Limb (tissue), 2 donors: ENCODE measurements at regions not wholly inside any gene's neighbourhood (a gene's known extent, or its start where the extent isn't known, plus 50 kb on each side); places are given as distances from the start of the nearest gene placed in this dataset.

Experiments
- DNase-seq, 2 donors: peaks; one replicate each; pipeline ENCODE4 v3.0.0-alpha.2; 2016; ENCODE audit errors: extremely low spot score in 2 of 2

- no peak for DNase-seq
These were observed 107.1 kb upstream of the TPM1 start for GRCh38 chr15:62935300-62936081.

GRCh38 chr15:62938825-62939224, 103.7 kb upstream of the TPM1 start:
- DNase-seq = no peak

- no peak for DNase-seq
These were observed 102.3 kb upstream of the TPM1 start for GRCh38 chr15:62940093-62940754.

- peak; percentile 48 to 63 for DNase-seq
These were observed 101.7 kb upstream of the TPM1 start for GRCh38 chr15:62940755-62941361.

DNA sequence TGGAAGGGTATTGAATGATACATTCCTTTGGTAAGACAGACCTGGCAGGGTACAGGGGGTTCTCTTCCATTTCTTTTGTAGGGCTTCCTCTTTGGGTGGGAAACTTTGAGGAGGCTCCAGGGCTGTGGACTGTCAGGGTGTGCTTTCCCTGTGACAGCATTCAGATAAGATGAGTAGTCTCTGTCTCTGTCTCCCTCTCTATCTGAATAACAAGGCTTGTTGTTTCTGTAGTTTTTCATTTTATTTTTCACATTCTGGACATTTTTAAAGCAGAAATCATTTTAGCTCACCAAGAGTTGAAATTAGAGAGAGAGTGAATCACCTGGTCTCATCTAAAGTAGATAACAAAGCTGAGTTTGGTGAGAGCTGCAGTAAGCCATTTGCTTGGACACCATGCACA, 100.8 kb upstream of the TPM1 start:
- no peak for DNase-seq

- no peak for DNase-seq
These were observed 100.1 kb upstream of the TPM1 start for GRCh38 chr15:62942428-62942827.

DNA sequence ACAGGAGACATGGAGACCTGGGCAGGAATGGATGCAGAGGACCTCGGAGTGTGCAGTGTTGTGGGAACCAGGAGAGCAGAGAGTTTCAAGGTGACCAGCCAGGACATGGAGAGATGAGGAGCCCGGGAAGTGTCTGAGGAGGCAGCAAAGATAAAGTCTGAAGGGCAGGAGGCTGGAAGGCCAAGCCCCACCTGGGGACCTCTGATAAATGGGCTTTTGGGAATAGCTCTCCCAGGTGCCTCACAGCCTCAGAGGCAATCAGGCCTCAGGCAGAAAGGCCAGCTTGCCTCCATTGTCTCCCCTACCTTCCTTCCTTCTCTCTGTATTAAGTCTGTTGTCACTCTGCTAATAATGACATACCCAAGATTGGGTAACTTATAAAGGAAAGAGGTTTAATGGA, 97.5 kb upstream of the TPM1 start:
- no peak for DNase-seq

- no peak for DNase-seq
These were observed 96.8 kb upstream of the TPM1 start for GRCh38 chr15:62945760-62946159.

- no peak for DNase-seq
These were observed 95.6 kb upstream of the TPM1 start for GRCh38 chr15:62946940-62947339.

DNA sequence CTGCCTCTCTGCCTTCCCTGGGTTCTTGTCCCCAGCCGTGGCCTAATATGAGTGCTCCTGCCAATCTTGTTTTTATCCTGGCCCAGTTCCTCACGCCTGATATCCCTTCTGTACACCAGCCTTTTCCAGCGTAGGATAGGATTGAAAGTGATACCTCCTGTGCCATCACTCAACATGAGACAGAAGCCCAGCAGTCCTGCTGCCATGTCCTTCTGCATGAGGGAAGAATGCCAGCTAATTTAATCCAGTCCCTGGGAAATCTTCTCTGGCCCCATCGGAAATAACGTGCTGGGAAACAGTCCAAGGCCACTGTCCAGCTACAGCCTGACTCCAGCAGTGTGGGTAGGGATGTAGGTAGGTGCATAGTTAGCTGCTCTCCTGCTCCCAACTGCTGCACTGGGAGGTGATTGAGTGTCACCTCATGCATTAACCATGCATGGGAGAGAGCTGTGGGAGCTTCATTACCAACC, 92.0 kb upstream of the TPM1 start:
- DNase-seq = no peak

DNA sequence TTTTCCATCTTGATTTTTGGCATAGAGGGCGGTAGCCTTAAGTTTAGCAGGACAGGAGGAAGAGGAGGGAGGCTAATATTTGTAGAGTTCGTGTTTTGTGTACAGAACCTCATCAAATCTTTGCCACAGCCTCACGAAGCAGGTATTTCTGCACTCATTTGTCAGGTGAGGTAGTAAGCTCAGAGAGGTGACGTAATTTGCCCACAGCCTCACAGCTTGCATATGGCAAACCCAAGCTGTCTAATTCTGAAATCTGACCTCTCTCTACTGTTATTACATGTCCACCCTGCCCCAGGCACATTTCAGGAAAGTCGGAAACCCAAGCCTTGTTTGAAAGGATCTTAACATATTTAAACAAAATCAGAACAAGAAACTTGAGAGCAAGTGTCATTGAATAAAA, 91.1 kb upstream of the TPM1 start:
- DNase-seq = no peak

DNA sequence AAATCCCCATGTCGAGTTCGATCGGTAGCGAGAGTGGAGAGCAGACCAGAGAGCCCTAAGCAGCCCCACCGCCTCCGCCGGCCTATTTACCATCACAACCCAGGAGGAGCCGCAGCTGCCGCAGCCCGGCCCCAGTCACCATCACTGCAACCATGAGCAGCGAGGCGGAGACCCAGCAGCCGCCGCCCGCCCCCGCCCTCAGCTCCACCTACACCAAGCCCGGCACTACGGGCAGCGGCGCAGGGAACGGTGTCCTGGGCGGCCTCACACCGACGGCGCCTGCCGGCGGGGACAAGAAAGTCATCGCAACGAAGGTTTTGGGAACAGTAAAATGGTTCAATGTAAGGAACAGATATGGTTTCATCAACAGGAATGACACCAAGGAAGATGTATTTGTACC, 89.5 kb upstream of the TPM1 start:
- no peak for DNase-seq

DNA sequence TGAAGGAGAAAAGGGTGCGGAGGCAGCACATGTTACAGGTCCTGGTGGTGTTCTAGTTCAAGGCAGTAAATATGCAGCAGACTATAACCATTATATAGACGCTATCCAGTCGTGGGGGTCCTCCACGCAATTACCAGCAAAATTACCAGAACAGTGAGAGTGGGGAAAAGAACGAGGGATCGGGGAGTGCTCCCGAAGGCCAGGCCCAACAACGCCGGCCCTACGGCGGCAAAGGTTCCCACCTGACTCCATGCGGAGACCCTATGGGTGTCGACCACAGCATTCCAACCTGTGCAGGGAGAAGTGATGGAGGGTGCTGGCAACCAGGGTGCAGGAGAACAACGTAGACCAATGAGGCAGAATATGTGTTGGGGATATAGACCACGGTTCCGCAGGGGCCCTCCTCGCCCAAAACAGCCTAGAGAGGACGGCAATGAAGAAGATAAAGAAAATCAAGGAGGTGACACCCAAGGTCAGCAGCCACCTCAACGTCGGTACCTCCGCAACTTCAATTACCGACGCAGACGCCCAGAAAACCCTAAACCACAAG, 89.0 kb upstream of the TPM1 start:
- no peak for DNase-seq

DNA sequence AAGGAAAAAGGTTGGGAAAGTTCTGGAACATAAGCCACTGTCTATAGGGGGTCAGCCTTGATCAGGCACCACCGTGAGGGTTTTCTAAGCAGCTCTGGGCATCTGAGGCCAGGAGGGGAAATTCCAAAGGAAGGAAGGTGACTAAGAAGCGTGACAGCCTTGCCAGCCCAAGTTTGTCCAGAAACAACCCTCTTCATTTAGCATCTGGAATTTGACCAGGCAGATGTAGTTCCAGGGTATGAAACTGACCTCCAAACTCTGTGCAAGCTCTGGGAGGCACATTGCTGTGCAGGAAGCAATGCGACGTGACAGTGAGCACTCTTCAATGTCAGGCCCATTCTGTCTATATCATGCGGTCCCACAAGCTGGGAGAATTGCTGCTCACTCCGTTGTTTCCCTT, 85.4 kb upstream of the TPM1 start:
- no peak for DNase-seq

GRCh38 chr15:62958528-62959363, 83.8 kb upstream of the TPM1 start:
- no peak for DNase-seq

DNA sequence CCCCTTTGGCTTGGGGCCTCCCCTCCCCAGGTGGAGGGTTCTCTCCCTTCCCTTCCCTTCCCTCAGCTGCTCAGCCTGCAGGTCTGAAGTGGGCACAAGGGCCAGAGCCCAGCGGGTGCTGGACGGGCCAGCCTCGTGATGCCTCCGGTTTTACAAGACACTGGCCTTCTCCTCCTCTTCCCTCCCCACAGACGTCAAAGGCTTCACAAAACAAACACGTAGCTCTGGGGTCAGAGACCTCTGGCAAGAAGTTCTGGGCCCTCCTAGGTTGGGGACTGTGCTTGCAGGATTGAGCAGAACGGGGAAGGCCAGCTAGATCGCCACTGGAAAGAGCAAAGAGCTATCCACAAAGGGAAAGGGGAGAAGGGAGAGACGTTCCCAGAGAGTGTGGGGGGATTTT, 81.4 kb upstream of the TPM1 start:
- DNase-seq = no peak

DNA sequence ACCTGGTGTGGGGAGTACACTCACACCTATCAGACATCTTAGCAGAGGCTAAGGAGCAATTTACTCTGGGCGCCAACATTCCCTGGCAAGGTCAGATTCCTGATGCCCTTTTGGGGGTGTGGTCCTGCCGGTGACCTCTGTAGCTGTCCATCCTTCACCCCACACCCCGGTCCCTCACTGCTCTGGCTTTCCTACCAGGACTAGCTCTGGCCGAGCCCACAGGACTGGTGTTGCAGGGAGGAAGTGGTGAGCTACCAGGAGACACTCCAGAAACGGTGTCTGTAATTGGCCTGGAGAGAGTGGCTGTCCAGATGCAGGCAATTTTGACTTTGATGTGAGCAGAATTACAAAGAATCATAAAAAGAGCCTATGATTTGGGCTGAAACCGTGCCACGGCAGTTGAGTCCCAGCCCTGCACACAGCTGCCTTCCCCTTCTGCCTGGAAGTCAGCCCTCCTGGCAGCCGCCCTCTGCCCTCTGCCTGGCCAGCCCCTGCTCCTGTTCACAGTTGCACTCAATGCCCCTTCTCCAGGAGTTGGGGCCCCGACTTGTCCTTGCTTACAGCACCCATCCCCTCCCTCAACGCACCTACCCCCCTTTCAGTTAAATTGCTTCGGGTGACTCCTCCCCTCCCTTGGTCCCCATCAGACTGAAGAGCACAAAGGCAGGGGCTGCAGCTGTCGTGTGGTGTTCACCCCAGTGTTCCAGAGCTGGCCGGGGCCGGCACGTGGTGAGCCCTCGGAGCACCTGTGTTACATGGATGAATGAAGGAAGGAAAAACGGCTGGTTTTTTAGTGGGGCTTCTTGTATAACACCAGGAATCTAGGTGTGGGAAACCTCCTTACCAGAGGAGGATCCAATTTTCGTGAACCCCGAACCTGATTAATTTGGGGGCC, 80.2 kb upstream of the TPM1 start:
- DNase-seq = no peak

DNA sequence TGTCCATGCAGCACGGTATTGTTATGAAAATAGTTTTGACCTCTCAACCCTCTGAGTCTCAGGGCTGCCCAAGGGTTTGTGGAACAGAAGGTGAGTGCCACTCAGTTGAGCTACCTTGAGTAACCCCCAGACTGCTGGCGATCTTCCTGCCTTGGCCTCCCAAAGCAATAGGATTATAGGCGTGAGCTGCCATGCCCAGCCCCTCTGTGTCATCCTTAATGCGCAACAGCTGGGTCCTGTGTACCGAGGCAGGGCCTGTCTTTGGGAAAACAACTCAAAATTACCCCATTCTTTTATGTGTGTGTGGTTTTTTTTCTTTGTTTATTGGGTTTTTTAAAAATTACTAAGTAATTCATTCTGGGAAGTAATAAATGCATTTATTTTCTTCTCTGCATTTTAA, 78.3 kb upstream of the TPM1 start:
- DNase-seq = no peak

- DNase-seq = no peak
These were observed 76.1 kb upstream of the TPM1 start for GRCh38 chr15:62966294-62967078.

DNA sequence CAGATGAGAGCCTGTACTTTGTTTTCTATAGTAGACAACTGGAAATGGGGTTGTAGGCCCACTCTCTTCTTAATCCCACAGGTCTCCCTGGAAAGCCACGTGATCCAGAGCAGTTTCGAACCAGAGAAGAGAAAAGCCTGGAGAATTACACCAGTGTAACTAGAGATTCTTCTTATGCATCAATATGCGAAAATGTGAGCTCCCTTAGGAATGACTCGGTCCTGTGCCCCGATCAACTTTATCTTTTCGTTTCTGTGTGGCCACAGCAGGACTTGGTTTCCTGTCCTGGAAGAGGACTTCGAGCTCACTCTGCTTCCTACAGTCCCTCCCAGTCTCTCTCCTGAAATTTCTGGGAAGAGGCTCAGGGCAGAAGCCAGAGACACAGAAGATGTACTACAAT, 73.8 kb upstream of the TPM1 start:
- DNase-seq = no peak
